Activated CD4-positive, alpha-beta T cell treated with anti-CD3 and anti-CD28 coated beads, Interleukin-10, Interleukin-2, amounts not matched to agents 100 ng/mL and 50 ng/mL, durations not matched to agents 16 hours and 8 hours (primary cell): ENCODE measurements at regions not wholly inside any gene's neighbourhood (a gene's known extent, or its start where the extent isn't known, plus 50 kb on each side); places are given as distances from the start of the nearest gene placed in this dataset.

Experiments
- DNase-seq: peaks from one replicate; pipeline ENCODE4 v3.0.0-alpha.2; 2020

DNA sequence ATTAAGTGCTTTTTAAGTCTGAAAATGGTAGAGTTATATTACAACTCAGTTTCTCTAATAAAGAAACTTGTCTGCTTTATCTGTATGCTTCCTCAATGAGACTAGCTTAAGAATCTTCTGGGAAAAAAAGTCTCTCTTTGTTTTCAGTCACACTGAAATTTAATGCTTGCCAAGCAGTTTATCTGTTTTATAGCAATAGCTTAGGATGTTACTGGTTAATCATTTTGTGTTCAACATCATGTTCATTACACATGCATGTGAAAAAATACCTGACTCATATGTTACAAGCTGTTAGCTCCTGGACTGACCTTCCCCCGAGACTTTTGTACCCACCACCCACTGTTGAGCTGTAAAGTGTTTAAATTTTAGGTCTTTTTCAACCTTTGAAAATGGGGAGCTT lies 706.2 kb upstream of the CBLB start:
- DNase-seq, result no peak

DNA sequence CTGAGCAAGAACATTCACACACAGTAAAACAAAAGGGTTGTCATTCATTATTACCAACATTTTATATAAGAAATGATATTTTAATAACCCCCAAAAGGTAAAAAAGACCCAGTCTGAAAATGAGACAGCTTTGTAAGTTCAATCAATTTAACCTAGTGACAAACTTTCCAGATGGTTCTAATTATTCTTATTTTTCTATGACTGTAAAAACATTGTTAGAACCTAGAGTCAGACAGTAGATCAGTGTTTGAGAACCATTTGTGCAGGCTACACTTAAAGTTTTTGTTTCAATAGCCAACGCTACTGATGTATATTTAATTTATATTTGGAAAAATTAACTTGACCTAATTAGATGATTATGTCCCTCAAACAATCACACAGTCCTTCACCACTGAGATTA lies 708.4 kb upstream of the CBLB start:
- no peak for DNase-seq

DNA sequence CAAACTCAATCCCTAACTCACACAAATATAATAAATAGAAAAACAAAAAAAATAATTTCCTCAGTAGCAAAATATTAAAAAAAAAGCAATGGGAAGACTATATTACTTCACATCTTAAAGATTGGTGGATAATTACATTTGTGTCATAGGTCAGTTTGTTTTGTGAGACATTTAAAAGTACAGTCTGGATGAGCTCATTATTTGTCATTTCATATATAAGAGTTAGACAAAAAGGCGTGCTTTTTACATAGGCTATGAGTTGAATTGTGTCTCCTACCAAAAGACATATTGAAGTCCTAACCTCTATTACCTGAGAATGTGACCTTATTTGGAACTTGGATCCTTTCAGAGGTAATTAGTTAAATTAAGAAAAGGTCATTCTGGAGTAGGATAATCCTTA lies 710.1 kb upstream of the CBLB start:
- DNase-seq, result no peak

DNA sequence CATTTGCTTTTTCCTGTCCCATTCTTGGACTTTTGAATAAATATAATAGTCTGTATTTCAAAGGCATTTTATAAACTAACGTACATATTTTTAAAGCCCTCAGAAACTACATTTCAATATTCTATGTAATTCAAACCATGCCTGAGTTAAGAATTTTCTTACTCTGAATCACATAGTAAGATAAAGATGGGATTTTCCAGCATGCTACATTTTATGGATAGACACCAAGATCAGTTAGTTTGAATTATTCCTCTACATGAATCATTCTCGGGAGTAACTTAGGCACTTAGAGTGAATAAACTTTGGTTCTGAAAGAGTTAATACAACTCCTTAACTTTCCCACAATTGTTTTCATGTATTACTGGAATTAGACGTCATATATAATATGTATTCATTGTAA lies 713.3 kb upstream of the CBLB start:
- DNase-seq, result no peak

DNA sequence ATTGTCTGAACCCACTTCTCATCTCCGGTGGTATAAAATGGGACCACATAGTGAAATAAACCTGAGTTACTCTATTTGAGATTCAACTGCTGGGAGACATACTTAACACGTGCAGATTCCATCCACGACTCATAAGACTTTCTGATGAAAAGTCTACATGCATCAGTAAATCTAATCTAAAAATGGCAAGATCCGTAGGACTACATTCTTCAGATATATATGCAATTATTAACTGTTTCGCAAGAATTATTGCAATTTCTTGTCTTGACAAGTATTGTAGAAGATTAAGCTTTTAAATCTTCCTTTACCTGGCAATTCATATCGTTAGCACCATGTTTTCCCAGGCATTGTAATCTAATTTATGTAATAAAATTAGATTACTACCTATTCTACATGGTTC lies 718.7 kb upstream of the CBLB start:
- no peak for DNase-seq

DNA sequence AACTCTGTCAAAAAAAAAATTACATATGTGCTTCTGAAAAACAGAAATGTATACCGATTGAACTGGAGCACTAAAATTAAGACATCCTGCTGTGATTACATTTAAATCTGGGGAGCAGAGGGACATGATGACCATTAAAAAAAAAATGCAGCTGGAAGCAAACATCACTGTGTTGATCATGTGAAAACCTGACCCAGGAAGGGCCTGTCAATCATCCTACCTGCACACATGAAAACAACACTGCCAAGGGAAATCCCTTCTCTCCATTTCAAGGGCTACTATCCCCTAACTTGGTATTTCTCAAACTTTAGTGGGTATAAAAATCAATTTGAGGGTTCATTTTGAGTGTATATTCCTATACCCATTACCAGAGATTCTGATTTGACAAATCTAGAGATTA lies 719.9 kb upstream of the CBLB start:
- DNase-seq, result no peak

DNA sequence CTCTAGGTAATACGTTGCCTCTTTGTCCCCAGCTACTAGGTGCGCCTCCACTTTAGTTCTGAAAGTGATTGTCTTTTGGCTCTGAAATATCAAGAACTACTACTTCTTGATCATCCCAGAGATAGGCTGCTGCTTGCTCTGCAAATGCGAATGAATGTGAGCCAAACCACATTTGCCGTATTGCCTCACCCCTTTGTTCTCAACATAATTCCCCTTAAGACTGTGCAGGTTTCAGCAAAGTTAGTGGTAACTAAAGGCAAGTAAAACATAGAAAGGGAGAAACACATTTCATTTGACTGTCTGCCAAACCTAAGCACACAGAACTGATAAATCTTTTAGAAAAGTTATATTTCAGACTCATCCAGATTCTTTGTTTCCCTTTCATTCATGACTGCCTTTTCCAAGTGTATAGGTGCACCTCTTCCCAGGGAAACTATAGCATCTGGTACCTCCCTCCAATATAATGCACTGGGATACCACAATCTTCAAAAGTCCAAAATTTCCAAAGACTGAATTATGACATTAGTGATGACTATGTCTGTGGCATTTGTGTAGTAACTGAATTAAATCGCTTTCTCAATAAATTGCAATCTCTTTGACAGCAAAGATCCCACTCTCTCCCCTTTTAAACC lies 720.6 kb upstream of the CBLB start:
- DNase-seq, result peak; percentile 18

DNA sequence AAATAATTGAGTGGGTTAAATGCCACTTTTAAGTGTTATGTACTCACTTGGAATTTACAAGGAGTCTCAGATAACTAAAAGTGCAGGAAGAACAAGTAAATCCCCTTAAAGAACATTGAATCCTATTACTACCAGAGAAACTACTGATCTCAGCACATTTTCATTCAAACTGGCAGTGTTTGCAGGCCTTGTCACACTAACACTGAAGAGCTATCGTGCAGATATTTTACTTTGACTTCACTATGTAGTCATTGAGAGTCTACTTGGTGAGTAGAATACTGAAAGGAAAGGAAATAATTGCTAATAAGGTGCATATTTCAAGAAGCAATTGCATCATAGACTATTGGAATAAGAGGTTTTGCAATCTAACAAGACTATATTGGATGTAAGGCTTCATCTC lies 721.4 kb upstream of the CBLB start:
- DNase-seq, result no peak

DNA sequence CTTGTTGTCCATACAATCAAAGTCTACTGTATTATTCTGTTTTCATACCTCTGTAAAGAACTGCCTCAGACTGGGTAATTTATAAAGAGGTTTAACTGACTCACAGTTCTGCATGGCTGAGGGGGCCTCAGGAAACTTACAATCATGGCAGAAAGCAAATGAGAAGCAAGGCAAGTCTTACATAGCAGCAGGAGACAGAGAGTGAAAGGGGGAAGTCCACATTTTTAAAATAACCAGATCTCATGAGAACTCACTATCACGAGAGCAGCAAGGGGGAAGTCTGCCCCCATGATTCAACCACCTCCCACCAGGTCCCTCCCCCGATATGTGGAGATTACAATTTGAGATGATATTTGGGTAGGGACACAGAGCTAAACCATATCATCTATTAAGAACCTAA lies 724.6 kb upstream of the CBLB start:
- no peak for DNase-seq

DNA sequence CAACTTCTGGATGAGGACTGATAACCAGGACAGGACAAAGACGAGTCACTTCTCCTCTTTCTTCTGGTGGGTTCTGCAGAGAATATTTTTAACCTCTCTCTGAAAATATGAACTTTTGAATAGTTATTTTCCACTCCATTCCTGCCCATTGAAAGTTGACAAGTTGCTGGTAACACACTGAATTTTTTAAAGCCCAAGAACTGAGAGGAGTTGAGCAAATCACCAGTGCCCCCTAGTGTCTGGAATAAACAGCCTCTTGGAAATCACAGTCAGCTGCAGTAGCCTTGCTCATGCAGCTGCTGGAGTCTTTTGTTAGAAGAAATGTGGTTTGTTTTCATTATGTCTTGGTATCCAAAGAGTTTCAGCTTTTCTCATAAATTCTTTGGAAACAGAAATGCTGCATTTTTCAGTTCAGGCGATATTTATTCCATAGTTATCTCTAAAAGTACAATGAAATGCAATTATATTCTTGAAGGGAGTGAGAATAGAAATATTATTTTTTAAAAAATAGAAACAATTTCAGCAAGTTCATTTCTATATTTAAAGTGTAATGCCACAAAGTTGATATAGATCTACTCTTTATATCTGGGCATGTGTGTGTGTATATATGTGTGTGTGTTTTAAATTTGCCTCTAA lies 741.0 kb upstream of the CBLB start:
- DNase-seq, result peak; percentile 85

DNA sequence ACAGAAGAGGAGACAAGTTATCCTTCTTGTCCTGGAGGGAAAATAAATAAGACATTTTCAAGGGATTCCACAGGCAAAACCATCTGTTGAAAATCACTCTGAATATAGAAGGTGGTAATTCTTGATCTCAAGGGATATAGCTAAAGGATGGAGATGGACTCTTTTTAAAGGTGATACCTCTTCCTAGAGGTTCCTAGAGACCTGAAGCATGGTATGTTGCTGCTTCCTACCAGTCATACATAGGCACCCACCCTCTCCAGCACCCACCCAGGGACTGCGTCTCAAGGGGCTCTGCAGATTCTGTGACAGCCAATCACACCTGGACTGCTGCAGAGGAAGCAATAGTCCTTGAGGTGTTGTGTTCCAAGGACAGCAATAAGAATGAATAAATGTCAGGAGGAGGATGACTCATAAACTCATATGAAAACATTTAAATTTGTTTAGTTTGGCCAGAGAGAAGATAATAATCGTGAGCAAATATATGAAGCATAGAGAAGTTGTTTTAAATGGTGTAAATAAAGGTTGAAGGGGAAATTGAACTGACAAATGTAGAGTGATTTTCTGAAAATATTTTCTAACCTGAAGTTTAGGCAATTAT lies 741.6 kb upstream of the CBLB start:
- no peak for DNase-seq

DNA sequence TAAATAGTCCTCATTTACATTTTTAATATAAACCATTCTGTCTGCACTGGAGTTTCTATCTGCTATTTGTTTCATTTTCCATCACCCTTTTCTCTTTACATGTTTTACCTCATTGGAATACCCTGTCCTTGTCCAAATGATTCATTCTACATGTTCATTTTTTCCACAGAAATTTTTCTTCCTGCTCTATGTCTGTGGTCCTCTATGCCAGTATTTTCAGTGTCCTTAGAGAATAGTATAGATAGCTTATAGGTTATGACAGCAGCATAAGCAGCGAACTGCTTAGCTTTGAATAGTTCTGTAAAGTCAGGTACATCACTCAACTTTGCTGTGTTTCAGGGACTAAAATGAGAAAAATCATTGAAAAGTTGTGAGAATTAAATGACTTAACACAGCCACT lies 742.3 kb upstream of the CBLB start:
- DNase-seq, result no peak

DNA sequence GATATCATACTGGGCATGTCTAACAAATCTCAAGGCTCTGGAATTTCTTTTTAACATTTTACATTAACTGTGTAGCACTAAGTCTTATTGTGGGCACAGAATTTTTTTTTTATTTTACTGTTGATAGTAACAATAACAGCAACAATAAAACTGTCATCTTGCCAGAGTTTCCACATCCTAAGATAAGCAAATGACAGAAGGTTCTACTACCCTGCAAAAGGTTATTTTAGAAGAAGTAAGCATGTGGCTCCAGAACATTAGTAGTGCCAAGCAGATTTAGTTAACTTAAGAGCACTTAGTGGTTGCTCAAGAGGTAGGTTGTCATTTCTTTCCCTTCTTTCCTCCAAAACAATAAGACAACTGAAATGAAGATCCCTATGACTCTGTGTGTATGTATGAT lies 743.0 kb upstream of the CBLB start:
- no peak for DNase-seq

DNA sequence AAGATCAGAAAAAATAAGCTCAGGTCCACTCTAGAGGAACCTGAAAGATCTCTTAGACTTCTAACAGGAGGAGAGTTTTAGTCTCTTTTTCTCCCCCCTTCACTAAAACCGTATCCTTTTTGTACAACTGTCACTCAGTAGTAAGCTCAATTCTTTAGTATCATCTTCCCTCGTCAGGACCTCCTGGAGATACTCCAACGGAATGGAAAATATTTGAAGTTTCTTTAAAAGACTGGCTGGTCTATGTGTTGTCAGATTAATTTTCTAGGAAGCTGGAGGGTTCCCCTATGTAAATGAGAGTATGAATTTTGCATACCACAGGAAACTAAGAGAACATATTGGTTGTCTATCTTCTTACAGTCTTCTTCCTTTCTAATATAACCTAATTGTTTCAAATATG lies 747.7 kb upstream of the CBLB start:
- DNase-seq, result no peak

DNA sequence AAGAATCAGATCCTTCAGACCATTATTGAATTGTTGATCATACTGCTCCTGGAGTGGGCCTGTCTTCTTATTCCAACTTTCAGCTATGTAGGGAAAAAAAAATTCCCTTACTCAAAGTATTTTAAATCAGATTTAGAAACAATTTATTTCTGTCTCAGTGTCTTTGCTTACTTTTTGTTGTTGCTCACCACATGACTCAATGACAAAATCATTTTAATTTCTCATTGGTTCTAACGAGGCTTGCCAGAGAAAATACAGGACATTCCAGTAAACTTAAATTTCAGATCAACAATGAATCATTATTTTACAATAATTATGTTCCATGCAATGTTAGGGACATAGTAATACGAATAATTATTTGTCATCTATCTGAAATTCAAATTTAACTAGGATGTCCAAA lies 748.5 kb upstream of the CBLB start:
- no peak for DNase-seq

DNA sequence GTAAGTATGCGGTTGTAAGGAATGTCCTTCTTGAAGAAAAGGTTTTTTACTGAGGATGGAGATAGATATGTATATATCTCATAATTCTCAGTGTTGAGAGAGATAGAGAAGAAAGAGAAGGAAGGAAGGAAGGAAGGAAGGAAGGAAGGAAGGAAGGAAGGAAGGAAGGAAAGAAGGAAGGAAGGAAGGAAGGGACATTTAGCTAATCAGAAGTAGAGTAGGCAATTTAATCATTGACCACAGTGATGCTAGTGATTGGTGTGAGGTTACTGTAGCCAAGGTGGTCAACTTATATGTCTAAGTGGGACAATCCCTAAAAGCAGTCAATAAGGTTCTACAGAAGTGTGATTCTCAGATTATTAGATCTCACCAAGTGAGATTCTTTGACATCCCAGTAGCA lies 751.8 kb upstream of the CBLB start:
- no peak for DNase-seq

DNA sequence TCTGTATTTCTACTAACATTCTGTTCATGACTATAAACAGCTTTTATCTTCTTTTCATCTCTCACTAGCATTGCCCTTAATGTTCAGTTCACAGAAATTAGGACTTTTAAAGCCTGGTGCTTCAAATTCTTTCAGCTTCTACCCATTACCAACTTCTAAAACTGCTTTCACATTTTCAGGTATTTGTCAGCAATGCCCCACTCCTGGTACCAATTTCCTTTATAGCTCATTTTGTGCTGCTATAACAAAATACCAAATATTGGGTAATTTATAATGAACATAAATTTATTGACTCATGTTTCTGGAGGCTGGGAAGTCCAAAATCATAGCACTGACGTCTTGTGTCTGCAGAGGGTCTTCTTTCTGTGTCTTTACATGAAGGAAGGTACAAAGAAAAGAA lies 753.1 kb upstream of the CCDC54 start:
- no peak for DNase-seq

DNA sequence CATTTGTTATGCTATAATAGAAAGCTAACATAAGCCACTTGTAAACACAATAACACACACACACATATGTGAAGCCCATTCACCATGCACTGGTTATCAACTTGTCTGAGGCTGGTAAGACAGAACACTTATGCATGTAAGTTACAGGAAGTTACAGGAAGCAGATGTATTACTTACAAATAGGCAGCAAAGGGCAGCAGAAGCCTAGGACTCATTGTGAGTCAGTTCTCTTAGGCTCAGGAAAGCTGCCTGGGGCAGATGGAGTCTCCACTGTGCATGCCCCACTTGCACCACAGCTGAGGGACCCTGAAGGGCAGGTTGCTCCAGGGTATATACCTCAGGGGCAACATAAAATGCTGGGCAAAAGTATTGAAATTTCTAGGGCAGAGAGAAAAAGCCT lies 748.8 kb upstream of the CCDC54 start:
- DNase-seq, result no peak

DNA sequence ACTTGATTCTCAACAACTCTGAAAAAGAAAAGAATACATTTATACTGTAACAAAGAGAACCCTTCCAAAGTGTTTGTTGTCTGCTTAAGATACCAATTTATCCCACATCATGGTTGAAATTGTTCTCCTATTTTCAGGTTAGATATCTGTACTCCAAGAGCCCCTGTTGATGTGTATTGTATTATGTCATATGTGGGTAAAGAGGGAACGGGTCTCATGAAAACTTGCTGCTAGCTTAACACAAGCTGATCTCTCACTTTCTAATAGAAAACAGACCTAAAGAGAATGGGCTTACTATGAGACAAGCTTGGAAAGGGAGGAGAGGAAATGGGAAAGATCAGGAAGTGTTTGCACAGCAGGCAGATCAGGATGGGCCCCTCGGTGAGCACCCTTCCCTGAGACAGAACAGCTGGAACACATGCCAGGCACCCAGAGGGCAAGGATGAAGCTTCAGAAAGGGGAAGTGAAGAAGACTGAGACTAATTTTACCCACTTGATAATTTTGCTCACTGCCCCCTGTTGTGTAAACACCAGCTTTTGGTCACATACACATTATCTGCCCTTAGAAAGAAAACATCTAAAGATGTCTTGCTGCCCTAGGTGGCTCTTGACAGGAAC lies 747.9 kb upstream of the CCDC54 start:
- DNase-seq, result no peak

DNA sequence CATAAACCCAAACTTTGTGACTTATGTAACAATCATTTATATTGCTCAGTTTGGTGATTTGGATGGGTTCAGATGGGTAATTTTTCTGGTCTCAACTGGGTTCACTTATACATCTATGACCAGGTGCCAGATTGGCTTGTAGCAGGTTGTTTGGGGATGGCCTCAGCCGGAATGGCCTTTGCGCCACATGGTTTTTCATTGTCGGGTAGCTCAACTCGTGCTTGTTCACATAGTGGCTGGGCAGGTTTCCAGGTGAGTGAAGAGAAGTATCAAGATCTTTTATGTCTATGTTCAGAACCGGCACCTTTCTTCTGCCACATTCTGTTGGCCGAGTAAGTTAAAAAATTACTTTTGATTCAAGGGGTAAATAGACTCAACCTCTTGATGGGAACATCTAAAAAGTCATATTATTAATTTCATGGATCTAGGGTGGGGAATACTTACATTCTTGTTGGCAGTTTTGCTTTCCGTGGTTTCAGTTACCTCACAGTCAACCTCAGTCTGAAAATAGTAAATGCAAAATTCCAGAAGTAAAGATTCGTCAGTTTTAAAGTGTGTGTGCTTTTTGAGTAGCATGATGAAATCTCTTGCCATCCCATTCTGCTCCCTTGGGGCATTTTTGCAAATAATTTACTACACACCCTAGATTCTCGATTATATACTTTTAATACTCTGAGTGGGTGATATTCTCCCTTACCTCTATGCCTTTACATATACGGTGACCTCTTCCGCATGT lies 745.7 kb upstream of the CCDC54 start:
- DNase-seq, result no peak

DNA sequence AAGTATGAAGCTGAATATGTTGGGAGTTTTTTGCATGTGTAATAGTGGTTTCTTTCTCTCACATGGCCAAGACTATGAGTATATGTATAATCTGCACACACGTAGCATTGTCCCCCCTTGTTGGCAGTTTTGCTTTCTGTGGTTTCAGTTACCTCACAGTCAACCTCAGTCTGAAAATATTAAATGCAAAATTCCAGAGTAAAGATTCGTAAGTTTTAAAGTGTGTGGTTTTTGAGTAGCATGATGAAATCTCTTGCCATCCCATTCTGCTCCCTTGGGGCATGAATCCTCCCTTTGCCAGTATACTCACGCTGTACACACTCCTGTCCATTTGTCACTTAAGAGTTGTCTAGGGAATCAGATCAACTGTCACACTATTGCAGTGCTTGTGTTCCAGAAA lies 742.0 kb upstream of the CCDC54 start:
- no peak for DNase-seq

DNA sequence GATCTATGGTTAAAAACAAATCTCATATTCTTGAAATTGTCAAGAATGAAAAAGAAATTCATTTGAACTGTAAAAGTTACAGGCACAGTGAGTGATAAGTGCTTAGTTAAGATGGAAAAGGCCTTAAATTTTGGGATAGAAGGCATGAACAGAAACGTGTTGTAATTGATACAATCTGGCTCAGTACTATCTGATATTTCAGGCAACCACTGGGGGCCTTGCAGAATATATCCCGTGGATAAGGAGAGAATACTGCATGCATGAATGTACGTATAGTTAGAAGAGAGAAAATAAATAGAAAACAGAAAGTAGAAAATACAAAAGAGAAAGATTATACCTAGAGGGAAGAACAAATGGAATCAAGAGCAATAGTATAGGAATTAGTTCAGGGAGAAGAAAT lies 741.4 kb upstream of the CCDC54 start:
- no peak for DNase-seq

DNA sequence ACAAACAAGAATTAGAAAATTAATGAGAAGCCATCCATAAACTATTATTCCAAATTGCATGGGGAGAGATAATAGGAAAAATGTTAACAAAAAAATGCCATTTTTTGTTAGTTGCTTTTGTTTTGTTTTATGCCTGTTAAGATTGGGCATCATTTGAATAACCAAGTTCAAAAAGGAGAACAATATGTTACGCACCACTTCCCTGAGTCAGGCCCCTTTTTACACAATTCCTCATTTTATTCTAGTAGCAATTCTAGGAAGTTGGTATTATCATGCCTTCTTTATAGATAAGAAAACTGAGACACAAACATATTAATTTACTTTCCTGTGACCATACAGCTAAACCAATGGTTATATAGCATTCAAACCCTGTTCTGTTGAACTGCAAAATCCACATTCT lies 736.9 kb upstream of the CCDC54 start:
- no peak for DNase-seq

DNA sequence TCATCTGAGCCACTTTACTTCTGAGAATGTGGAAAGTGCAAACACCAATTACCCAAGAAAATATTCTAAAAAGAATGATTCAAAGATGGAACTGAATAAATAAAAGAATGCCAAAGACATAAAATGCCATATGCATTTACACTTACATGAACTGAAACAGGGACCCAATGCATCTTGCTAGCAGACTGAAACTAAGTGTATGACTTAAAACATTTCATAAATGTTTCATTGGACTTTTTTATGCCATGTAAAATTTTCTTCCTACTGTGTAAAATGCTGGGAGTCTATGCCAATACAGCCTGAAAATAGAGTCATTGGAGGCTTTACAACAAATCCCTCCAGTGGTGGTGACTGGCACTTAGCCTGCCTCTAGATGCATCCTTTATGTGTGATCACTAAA lies 735.1 kb upstream of the CCDC54 start:
- DNase-seq, result no peak
